SK-N-SH (cell line): ENCODE measurements at regions not wholly inside any gene's neighbourhood (a gene's known extent, or its start where the extent isn't known, plus 50 kb on each side); places are given as distances from the start of the nearest gene placed in this dataset.
A peak's percentile ranks its signal among the peaks of the same experiment; 100 is the strongest.

Experiments
- CTCF ChIA-PET: fragments of 300-600, 350-600 bp; formaldehyde crosslinking; extraction: SDS; loops from one replicate; lab custom pipeline; 2021; lab: Yijun Ruan, JAX
- POLR2A ChIA-PET: fragments of 350-600 bp; sonication (Branson Sonifier 250); formaldehyde crosslinking; extraction: SDS; loops from one replicate; lab custom pipeline; 2020; ENCODE audit warnings: antibody characterized with exemption, inconsistent platforms; lab: Yijun Ruan, JAX
- DNase-seq: peaks from one replicate; pipeline ENCODE4 v3.0.0; 2012
- H2AFZ ChIP-seq: fragments of 200-600 bp; sonication (generic); 2 replicates; pipeline ENCODE4 v1.8.1; 2016; ENCODE audit warnings: antibody characterized with exemption, mild to moderate bottlenecking, low read depth
- H3F3A ChIP-seq: fragments of 200-600 bp; sonication (generic); replicated peaks from 2 replicates; pipeline ENCODE3; 2016; ENCODE audit warnings: antibody characterized with exemption, mild to moderate bottlenecking; ENCODE audit not compliant: insufficient read depth
- H3K27ac ChIP-seq, 2 experiments: fragments of 200-500 bp in 1 of 2; fragments of 200-600 bp in 1 of 2; sonication (Bioruptor generic) in 1 of 2; sonication (generic), shearing (Covaris generic) in 1 of 2; 2 replicates each; pipeline versions ENCODE4 v1.5.1 to v1.6.1; 2014 to 2016; ENCODE audit warnings: low read depth in 2 of 2, inconsistent platforms in 1 of 2, low read length in 1 of 2, mild to moderate bottlenecking in 1 of 2, mixed read lengths in 1 of 2
- H3K27me3 ChIP-seq: fragments of 200-600 bp; sonication (generic), shearing (Covaris generic); 2 replicates; pipeline ENCODE4 v1.6.1; 2016; ENCODE audit warnings: mixed run types; ENCODE audit not compliant: insufficient read depth
- H3K36me3 ChIP-seq, 2 experiments: fragments of 200-500 bp in 1 of 2; fragments of 200-600 bp in 1 of 2; sonication (Bioruptor generic) in 1 of 2; sonication (generic) in 1 of 2; replicated peaks in 1 of 2; 2 replicates each; pipeline versions ENCODE3 to v1.5.1; 2014 to 2016; ENCODE audit warnings: low read length in 1 of 2, mild to moderate bottlenecking in 1 of 2; ENCODE audit not compliant: insufficient read depth in 2 of 2, control insufficient read depth in 1 of 2
- H3K4me1 ChIP-seq, 2 experiments: fragments of 200-500 bp in 1 of 2; fragments of 200-600 bp in 1 of 2; sonication (Bioruptor generic) in 1 of 2; sonication (generic), shearing (Covaris generic) in 1 of 2; 2 replicates each; pipeline versions ENCODE4 v1.5.1 to v1.6.1; 2014 to 2016; ENCODE audit warnings: low read depth in 1 of 2, low read length in 1 of 2, mixed run types in 1 of 2; ENCODE audit not compliant: insufficient read depth in 2 of 2, control insufficient read depth in 1 of 2
- H3K4me2 ChIP-seq: fragments of 200-600 bp; sonication (generic), shearing (Covaris generic); 2 replicates; pipeline ENCODE4 v1.6.1; 2017; ENCODE audit warnings: mixed run types
- H3K4me3 ChIP-seq, 2 experiments: fragments of 200-500 bp in 1 of 2; fragments of 200-600 bp in 1 of 2; sonication (Bioruptor generic) in 1 of 2; sonication (generic), shearing (Covaris generic) in 1 of 2; 2 replicates each; pipeline versions ENCODE4 v1.5.1 to v1.8.1; 2014 to 2016; ENCODE audit warnings: low read depth in 2 of 2, inconsistent platforms in 1 of 2, low read length in 1 of 2, mild to moderate bottlenecking in 1 of 2, mixed read lengths in 1 of 2, moderate library complexity in 1 of 2
- H3K79me2 ChIP-seq: fragments of 200-600 bp; sonication (generic); 2 replicates; pipeline ENCODE4 v1.8.1; 2017; ENCODE audit warnings: mild to moderate bottlenecking; ENCODE audit not compliant: insufficient read depth
- H3K9ac ChIP-seq: fragments of 200-600 bp; sonication (generic); 2 replicates; pipeline ENCODE4 v1.6.1; 2017; ENCODE audit warnings: mixed run types
- H3K9me2 ChIP-seq: fragments of 200-600 bp; sonication (generic); 2 replicates; pipeline ENCODE4 v1.6.1; 2017; ENCODE audit warnings: mixed run types
- H3K9me3 ChIP-seq: fragments of 200-600 bp; sonication (generic); 2 replicates; pipeline ENCODE4 v1.6.1; 2017; ENCODE audit warnings: mixed run types, mild to moderate bottlenecking, moderate library complexity
- H4K20me1 ChIP-seq: fragments of 200-600 bp; sonication (generic); 2 replicates; pipeline ENCODE4 v1.6.1; 2017; ENCODE audit warnings: mild to moderate bottlenecking, mixed run types; ENCODE audit not compliant: insufficient read depth
- CTCF ChIP-seq: fragments of 200-600 bp; sonication (generic); IDR thresholded peaks from 2 replicates; pipeline ENCODE4 v1.6.1; 2017; ENCODE audit warnings: antibody characterized with exemption, mild to moderate bottlenecking, moderate library complexity
- EP300 ChIP-seq, 2 experiments: IDR thresholded peaks; 2 replicates each; pipeline versions ENCODE4 v1.4.0 to v1.6.1; 2012; ENCODE audit warnings: borderline replicate concordance in 1 of 2, low read depth in 1 of 2, low read length in 1 of 2
- EZH2phosphoT487 ChIP-seq: fragments of 200-600 bp; sonication (generic); IDR thresholded peaks from 2 replicates; pipeline ENCODE4 v1.6.1; 2017; ENCODE audit warnings: low read depth, mixed run types, mild to moderate bottlenecking, antibody characterized with exemption, moderate library complexity, borderline replicate concordance
- FOXJ3 ChIP-seq: sonication (generic); formaldehyde crosslinking; IDR thresholded peaks from 2 replicates; pipeline ENCODE4 v1.5.1; 2020; ENCODE audit warnings: mild to moderate bottlenecking, missing genetic modification reagents
- NRF1 ChIP-seq: IDR thresholded peaks from 2 replicates; pipeline ENCODE4 v1.6.1; 2012; ENCODE audit warnings: low read depth, mild to moderate bottlenecking, low read length
- POLR2AphosphoS5 ChIP-seq: IDR thresholded peaks from 2 replicates; pipeline ENCODE4 v1.6.1; 2012; ENCODE audit warnings: low read depth, low read length
- SIN3A ChIP-seq: IDR thresholded peaks from 2 replicates; pipeline ENCODE4 v1.6.1; 2012; ENCODE audit warnings: low read depth, mild to moderate bottlenecking, low read length, moderate library complexity, borderline replicate concordance
- TCF12 ChIP-seq: IDR thresholded peaks from 2 replicates; pipeline ENCODE4 v1.4.0; 2012
- TEAD4 ChIP-seq: IDR thresholded peaks from 2 replicates; pipeline ENCODE4 v1.4.0; 2012; ENCODE audit warnings: mild to moderate bottlenecking, borderline replicate concordance; ENCODE audit not compliant: insufficient read depth
- WGBS: methylation state at CpG from one replicate; pipeline ENCODE4 v1.1.6; 2017; ENCODE audit warnings: low lambda C conversion rate; 5-methylcytosine and 5-hydroxymethylcytosine counted together

DNA sequence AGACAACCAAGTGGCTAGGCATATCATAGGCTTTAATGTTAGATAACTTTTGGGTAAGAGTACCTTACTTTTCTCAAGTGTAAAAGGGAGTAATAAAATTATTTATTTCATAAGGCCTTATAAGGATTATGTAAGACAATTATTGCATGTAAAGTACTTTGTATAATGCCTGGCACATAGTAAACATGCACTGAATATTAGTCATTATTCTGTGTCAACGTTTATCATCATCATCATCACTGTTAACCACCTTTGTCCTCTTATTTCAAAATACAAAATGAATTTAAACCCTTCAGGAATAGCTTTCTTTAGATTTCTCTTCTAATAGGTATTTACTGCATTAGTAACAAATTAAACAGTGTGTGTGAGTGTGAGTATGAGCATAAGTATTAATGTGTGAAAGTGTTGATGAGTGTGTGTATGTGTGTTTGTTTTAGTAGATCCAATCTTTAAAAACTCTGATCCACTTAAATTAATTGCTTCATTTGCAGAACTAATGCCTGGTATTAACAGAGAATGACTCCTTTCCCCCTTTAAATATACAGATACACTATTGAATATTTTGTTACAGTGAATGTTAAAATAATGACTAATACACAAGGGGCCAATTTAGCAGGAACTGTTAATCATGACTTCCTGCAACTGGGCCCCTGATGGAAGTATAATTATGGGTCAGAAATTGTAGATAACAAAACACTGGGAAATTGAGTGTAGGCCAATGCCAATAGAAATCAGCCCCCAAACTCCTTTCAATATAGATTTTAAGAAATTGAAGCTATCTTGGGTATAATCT is 213.3 kb upstream of the FZD8 start:
- H3K79me2 ChIP-seq: no peaks in the 10 kb centered on the region
- H3K4me1 ChIP-seq: no peaks in the 10 kb centered on the region; a peak in 2 of 4 replicates
- peak overlapping the region in 1 of 2 experiments; percentile 53; a peak in 1 of 4 replicates for H3K27ac ChIP-seq
- DNase-seq: no peak
- CTCF ChIA-PET: no interaction called here
- H3K27me3 ChIP-seq: no peaks in the 10 kb centered on the region
- H3F3A ChIP-seq: no peaks in the 10 kb centered on the region
- no peak overlapping the region for H2AFZ ChIP-seq
- H3K36me3 ChIP-seq: no peaks in the 10 kb centered on the region
- POLR2A ChIA-PET: no interaction called here
- H3K9ac ChIP-seq: no peak overlapping the region
- TF ChIP-seq POLR2AphosphoS5 (no peak), FOXJ3 (CRISPR knock-in tag) (no peak)
- TF ChIP-seq, all 33 proteins: peak for 0
- no peaks in the 10 kb centered on the region for H4K20me1 ChIP-seq
- 0% methylated on average over 1 of the region's 1 CpG for whole genome bisulfite sequencing
- no peaks in the 10 kb centered on the region for H3K9me2 ChIP-seq
- no peak overlapping the region for H3K4me3 ChIP-seq
- H3K9me3 ChIP-seq: no peaks in the 10 kb centered on the region
- H3K4me2 ChIP-seq: no peak overlapping the region

GRCh38 chr10:35854661-35855060 is 212.6 kb upstream of the FZD8 start:
- Histone ChIP-seq H4K20me1 (no peaks in the 10 kb centered on the region), H3K9ac (no peak overlapping the region), H3K4me2 (no peak overlapping the region), H2AFZ (no peak overlapping the region), H3K4me3 (no peak overlapping the region), H3K36me3 (no peaks in the 10 kb centered on the region), H3K79me2 (no peaks in the 10 kb centered on the region), H3F3A (no peaks in the 10 kb centered on the region), H3K27ac (peak overlapping the region in 1 of 2 experiments; percentile 53; a peak in 1 of 4 replicates), H3K4me1 (no peaks in the 10 kb centered on the region; a peak in 2 of 4 replicates), H3K9me3 (no peaks in the 10 kb centered on the region), H3K27me3 (no peaks in the 10 kb centered on the region), H3K9me2 (no peaks in the 10 kb centered on the region)
- DNase-seq: no peak
- 6% methylated on average over 2 of the region's 2 CpGs for WGBS
- ChIA-PET POLR2A (no interaction called here), CTCF (interaction anchor here (0.7 kb wide), 1 partner anchor 66 kb away, joined by 3 read pairs; no protein-coding TSS in a partner anchor)
- TF ChIP-seq CTCF: no peak
- no peak for TF ChIP-seq EZH2phosphoT487
- TF ChIP-seq POLR2AphosphoS5: no peak
- no peak for TF ChIP-seq TEAD4
- TF ChIP-seq SIN3A: no peak
- TF ChIP-seq EP300 (IDR thresholded peaks at IDR 0.05; ENCODE audit: borderline replicate concordance in 1 of 2, low read depth in 1 of 2, low read length in 1 of 2): peak in 1 of 2 experiments; percentile 32; a peak in 1 of 4 replicates
- no peak for TF ChIP-seq NRF1
- peak; percentile 50; the same call in 1 of the 2 replicates for TF ChIP-seq TCF12
